ENCODE measurements at regions not wholly inside any gene's neighbourhood (a gene's known extent, or its start where the extent isn't known, plus 50 kb on each side); places are given as distances from the start of the nearest gene placed in this dataset.

DNA sequence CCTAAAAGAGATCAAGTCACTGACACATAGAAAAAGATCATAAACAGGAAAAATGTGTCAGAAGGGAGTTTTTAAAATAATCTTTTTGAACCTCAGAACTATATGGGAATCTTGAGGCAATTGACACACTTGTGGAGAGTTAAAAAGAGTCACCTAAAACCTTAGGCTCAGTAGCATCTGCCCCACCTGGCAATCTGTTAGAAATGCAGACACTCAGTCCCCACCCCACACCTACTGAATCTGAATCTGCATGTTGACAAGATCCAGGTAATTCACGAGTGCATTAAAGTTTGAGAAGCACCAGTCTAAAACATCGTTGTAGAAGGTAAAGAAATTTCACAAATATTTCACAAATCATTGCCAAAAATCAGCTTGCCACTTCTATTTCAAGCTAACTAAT lies 388.3 kb downstream of the NR2F1-AS1 start:
- POLR2A ChIA-PET: no interaction called here
- intact Hi-C loops (cut with micrococcal nuclease; ENCODE audit: unreplicated experiment): no loop called here
- TF ChIP-seq CTCF (conservative IDR thresholded peaks at IDR 0.05; ENCODE audit: low read length): no peak
- TF ChIP-seq EZH2phosphoT487 (IDR thresholded peaks at IDR 0.05; ENCODE audit: borderline replicate concordance, low read depth, low read length): no peak
- CTCF ChIA-PET (ENCODE audit: unreplicated experiment): no interaction called here
- H3K27ac ChIP-seq (ENCODE audit: low read depth, low read length, poor library complexity, severe bottlenecking): no peak overlapping the region
- no peaks in the 10 kb centered on the region for H3K79me2 ChIP-seq (ENCODE audit: insufficient read depth, low read depth, low read length)
- no TSS peak for BruUV-seq (replicated peaks)
- H3K9me2 ChIP-seq (ENCODE audit: insufficient read depth, low read length): no peaks in the 10 kb centered on the region
- no peak overlapping the region for H2AFZ ChIP-seq (ENCODE audit: low read length)
- H4K20me1 ChIP-seq (ENCODE audit: insufficient read depth, low read length): no peaks in the 10 kb centered on the region
- H3K4me3 ChIP-seq (ENCODE audit: low read depth, low read length, poor library complexity, severe bottlenecking): no peak overlapping the region
- DNase-seq (ENCODE audit: low spot score): no peak
- no peaks in the 10 kb centered on the region for H3K9me3 ChIP-seq (ENCODE audit: low read length)
- no peaks in the 10 kb centered on the region for H3K36me3 ChIP-seq (ENCODE audit: insufficient read depth, low read length)
- H3K4me1 ChIP-seq (ENCODE audit: insufficient read depth, low read length, poor library complexity, severe bottlenecking): no peaks in the 10 kb centered on the region
- no peak overlapping the region for H3K4me2 ChIP-seq (ENCODE audit: low read length)

- Histone ChIP-seq H3K9me3 (ENCODE audit: low read length) (no peaks in the 10 kb centered on the region), H2AFZ (ENCODE audit: low read length) (no peak overlapping the region), H3K36me3 (ENCODE audit: insufficient read depth, low read length) (no peaks in the 10 kb centered on the region), H3K4me1 (ENCODE audit: insufficient read depth, low read length, poor library complexity, severe bottlenecking) (no peaks in the 10 kb centered on the region), H4K20me1 (ENCODE audit: insufficient read depth, low read length) (no peaks in the 10 kb centered on the region), H3K9me2 (ENCODE audit: insufficient read depth, low read length) (no peaks in the 10 kb centered on the region), H3K27ac (ENCODE audit: low read depth, low read length, poor library complexity, severe bottlenecking) (no peak overlapping the region), H3K79me2 (ENCODE audit: insufficient read depth, low read depth, low read length) (no peaks in the 10 kb centered on the region), H3K4me2 (ENCODE audit: low read length) (no peak overlapping the region), H3K4me3 (ENCODE audit: low read depth, low read length, poor library complexity, severe bottlenecking) (no peak overlapping the region)
- no peak for TF ChIP-seq EZH2phosphoT487 (IDR thresholded peaks at IDR 0.05; ENCODE audit: borderline replicate concordance, low read depth, low read length)
- TF ChIP-seq CTCF (conservative IDR thresholded peaks at IDR 0.05; ENCODE audit: low read length): no peak
- no TSS peak for BruUV-seq (replicated peaks)
- DNase-seq (ENCODE audit: low spot score): no peak
- intact Hi-C loops (cut with micrococcal nuclease; ENCODE audit: unreplicated experiment): no loop called here
- POLR2A ChIA-PET: no interaction called here
- CTCF ChIA-PET (ENCODE audit: unreplicated experiment): no interaction called here
These were observed 388.9 kb downstream of the NR2F1-AS1 start for GRCh38 chr5:93192087-93192486.

GRCh38 chr5:93191035-93191817 lies 389.8 kb downstream of the NR2F1-AS1 start:
- ChIA-PET POLR2A (no interaction called here), CTCF (ENCODE audit: unreplicated experiment) (no interaction called here)
- intact Hi-C loops (cut with micrococcal nuclease; ENCODE audit: unreplicated experiment): no loop called here
- H3K36me3 ChIP-seq (ENCODE audit: insufficient read depth, low read length): no peaks in the 10 kb centered on the region
- no TSS peak for BruUV-seq (replicated peaks)
- TF ChIP-seq EZH2phosphoT487 (IDR thresholded peaks at IDR 0.05; ENCODE audit: borderline replicate concordance, low read depth, low read length) (no peak), CTCF (conservative IDR thresholded peaks at IDR 0.05; ENCODE audit: low read length) (no peak)
- no peak overlapping the region for H3K27ac ChIP-seq (ENCODE audit: low read depth, low read length, poor library complexity, severe bottlenecking)
- no peaks in the 10 kb centered on the region for H3K79me2 ChIP-seq (ENCODE audit: insufficient read depth, low read depth, low read length)
- H3K9me2 ChIP-seq (ENCODE audit: insufficient read depth, low read length): no peaks in the 10 kb centered on the region
- H3K9me3 ChIP-seq (ENCODE audit: low read length): no peaks in the 10 kb centered on the region
- no peak overlapping the region for H2AFZ ChIP-seq (ENCODE audit: low read length)
- no peak for DNase-seq (ENCODE audit: low spot score)
- no peak overlapping the region for H3K4me2 ChIP-seq (ENCODE audit: low read length)
- no peaks in the 10 kb centered on the region for H4K20me1 ChIP-seq (ENCODE audit: insufficient read depth, low read length)
- H3K4me3 ChIP-seq (ENCODE audit: low read depth, low read length, poor library complexity, severe bottlenecking): no peak overlapping the region
- no peaks in the 10 kb centered on the region for H3K4me1 ChIP-seq (ENCODE audit: insufficient read depth, low read length, poor library complexity, severe bottlenecking)

All from OCI-LY7 (cell line).